HG03442 (cell line): ENCODE measurements at regions not wholly inside any gene's neighbourhood (a gene's known extent, or its start where the extent isn't known, plus 50 kb on each side); places are given as distances from the start of the nearest gene placed in this dataset.
"Not testable (repeated sequence)": the region's sequence is repeated elsewhere in the genome, so short reads cannot be mapped to it uniquely, and the experiment has no call there.

ENCODE experiments used
- ATAC-seq: cut with Tn5 transposase; IDR thresholded peaks from one replicate; pipeline ENCODE4 v1.9.1; 2021; ENCODE audit warnings: mild to moderate bottlenecking, moderate library complexity; ENCODE audit not compliant: unreplicated experiment

DNA sequence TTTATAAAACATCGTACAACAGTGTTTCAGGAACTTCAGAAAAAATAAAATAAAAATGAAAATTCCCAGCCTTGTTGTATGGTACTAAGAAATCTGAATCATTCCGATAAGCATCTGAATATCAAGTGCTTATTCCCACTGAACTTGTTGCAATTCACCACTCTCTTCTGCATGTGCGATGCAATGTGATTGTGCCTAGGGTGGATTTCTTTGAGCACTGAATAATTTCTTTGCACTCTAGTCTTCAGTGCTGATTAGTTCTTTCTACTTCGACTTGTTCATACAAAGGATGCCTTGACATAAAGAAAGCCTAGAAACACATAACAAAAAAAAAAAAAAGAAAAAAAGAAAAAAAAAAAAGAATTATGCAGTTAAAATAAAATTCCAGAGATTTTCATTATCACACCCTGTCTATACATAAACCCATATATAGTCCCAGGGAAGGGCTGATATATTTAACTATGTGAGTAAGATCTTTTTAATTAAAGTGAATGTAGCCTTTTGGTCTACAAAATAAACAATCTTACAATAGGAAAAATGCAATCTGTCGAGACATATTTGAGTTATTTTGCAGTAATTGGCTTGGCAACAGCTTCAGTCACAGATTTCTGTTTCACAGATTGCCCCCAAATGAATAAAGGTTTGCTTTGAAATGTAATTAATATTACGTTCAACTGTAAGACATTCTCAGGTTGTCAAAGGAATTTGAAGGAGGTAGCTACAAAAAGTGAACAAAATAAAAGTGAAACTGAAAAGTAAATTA is 1118.9 kb upstream of the CELF2 start:
- ATAC-seq, result no peak

DNA sequence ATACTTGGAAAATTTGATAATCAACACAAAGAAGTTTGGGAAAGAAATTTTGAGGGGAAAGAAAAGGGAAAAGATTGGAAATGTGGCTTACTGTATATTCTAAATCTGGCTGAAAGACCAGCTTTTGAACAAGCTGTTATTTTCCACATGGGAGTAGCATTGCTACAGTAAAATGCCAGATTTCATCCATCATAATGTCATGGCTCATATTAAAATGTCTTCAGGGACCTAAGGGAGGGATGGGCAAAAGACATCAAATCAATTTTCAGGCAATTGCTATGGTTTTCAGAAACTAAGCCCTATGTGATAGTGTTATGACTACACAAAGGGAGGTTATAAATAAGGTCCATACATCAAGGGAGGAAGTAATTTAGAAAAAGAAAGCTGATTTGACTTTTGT is 1116.9 kb upstream of the CELF2 start:
- no peak for ATAC-seq

GRCh38 chr10:9901971-9902370 is 1115.7 kb upstream of the CELF2 start:
- ATAC-seq, result no peak

- ATAC-seq, result no peak
Measured at GRCh38 chr10:9910446-9910845, 1107.2 kb upstream of the CELF2 start.

GRCh38 chr10:9911488-9911887 is 1106.2 kb upstream of the CELF2 start:
- ATAC-seq, result no peak

- ATAC-seq, result no peak
Measured at GRCh38 chr10:9913876-9914514, 1103.7 kb upstream of the CELF2 start.

GRCh38 chr10:9921544-9921943 is 1096.1 kb upstream of the CELF2 start:
- no peak for ATAC-seq

- ATAC-seq, result no peak
Measured at GRCh38 chr10:9922126-9922870, 1095.4 kb upstream of the CELF2 start.

- no peak for ATAC-seq
Measured at GRCh38 chr10:9926003-9926402, 1091.7 kb upstream of the CELF2 start.

DNA sequence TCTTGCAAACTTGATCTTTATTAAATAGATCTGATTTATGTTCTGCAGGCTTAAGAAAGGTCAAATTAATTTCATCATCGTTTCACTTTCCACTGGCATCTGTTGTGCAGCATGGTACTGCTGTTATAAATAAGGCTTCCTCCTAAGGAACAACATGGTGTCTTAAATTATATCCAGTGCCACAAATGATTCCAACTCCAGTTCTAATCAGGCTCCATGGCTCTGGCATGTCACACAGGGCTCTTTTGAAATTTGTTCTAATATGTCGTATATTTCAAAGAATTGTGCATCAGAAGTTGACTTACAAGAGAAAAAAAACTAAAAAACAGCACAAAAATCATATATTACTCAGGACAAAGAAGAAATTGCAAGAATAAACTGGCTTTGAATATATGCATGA is 1090.8 kb upstream of the CELF2 start:
- no peak for ATAC-seq

- no peak for ATAC-seq
Measured at GRCh38 chr10:9939716-9940115, 1078.0 kb upstream of the CELF2 start.

DNA sequence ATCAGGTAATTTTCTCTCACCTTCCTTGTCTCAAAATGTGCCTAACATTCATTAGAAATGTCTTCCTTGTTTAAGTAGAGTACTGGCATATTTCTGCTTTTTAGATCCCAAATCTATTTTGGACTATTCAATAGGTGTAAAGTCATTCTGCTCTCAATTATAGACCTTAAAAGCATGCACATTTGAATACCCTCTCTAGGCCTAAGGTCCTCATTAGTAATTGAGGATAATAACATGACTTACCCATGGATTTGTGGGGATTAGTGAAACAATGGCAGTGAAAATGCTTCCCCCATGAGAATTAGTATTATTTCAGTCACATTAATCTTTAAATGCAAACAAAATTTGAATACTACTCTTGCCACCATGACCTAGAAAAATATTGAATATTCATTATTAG is 1073.0 kb upstream of the CELF2 start:
- no peak for ATAC-seq

- no peak for ATAC-seq
Measured at GRCh38 chr10:9950070-9950469, 1067.6 kb upstream of the CELF2 start.

DNA sequence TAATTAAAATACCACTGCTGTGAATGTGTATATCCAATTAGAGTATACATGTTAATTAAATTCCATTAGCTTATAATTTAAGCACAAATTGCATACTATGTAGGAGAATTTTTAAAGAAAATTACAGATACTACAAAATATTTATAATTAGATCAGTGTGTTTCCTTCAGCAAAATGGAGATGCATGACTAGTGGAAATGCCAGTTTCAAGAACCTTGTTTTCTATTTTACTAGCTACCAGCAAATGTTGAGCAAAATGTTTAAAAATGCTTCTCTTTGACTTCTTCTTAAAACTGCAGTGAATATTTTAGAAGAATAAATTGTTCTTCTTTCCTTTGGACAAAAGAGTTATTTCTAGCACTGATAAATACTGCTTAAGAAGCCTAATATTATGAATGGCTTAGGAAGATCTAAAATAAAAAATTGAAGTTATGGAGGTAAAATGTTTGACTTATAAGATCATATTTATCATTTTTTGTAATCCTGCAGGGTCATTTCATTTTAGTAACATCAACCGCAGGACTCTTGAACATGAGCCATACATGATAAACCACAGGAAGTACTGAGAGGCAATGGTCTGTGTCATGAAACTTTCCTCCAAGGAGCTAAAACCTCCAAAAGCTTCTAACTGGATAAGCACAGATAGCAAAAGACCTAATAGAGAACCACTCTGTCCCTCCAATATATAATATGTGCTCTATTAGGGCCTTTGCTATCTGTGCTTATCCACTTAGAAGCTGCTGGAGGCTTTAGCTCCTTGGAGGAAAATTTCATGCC is 1066.0 kb upstream of the CELF2 start:
- ATAC-seq, result no peak

DNA sequence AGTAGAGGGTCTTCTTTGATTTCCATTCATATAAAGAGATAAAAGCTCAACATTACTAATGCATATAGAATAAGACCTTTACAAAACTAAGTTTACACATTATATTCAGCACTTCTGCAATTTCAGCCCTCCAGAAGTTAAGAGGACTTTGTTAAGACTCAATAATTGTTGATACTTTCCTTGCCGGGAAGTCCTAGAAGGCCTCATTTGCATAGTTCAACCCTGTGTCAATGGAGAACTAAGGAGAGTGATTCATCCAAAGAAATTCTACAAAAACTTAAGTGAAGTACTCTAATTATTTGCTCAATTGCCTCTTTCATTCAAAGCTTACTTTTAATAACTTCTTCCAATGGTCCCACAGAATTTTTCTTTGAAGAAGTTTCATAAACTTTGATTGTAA is 1060.3 kb upstream of the CELF2 start:
- no peak for ATAC-seq

- not testable (repeated sequence) for ATAC-seq
Measured at GRCh38 chr10:9957876-9958275, 1059.8 kb upstream of the CELF2 start.

GRCh38 chr10:9965341-9965740 is 1052.3 kb upstream of the CELF2 start:
- no peak for ATAC-seq

DNA sequence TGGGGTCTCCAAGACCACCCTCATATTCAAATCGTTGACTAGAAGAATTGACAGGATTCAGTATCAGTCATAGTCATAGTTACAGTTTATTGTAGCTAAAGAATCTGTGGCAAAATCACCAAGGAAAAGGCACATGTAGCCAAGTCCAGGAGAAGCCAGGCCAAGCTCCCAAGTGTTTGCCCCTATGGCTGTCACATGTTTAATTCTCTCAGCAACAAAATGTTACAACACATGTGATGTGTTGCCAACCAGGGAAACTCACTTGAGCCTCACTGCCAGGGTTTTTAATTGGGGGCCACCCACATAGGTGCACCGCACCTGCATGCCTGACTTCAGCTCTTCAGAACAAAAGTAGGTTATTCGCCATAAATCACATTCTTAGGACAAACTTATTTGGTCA is 1030.9 kb upstream of the CELF2 start:
- ATAC-seq, result no peak

- no peak for ATAC-seq
Measured at GRCh38 chr10:9987197-9987596, 1030.5 kb upstream of the CELF2 start.

DNA sequence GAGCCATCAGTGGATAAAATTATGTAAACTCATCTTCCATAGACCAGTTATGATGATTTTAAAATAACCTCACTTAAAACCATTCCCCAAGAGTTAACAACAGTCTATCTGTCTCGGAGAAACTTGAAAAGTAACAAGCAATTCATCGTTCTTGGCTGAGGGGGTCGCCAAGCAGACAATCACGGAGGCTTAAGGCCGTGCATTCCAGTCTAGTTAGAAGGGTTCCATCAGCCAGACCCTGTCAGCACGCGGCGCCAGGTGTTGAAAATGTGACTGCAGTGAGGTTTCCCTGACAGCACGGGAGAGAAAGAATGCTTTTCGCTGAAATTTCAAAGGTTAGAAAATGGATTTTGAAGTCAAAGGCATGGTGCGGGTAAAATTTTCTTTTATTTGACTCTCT is 1025.0 kb upstream of the CELF2 start:
- no peak for ATAC-seq

GRCh38 chr10:9994131-9994530 is 1023.5 kb upstream of the CELF2 start:
- no peak for ATAC-seq
